GM18861 (cell line): ENCODE measurements at regions not wholly inside any gene's neighbourhood (a gene's known extent, or its start where the extent isn't known, plus 50 kb on each side); places are given as distances from the start of the nearest gene placed in this dataset.
"Not testable (repeated sequence)": the region's sequence is repeated elsewhere in the genome, so short reads cannot be mapped to it uniquely, and the experiment has no call there.

Experiments
- ATAC-seq: cut with Tn5 transposase; IDR thresholded peaks from one replicate; pipeline ENCODE4 v1.9.1; 2021; ENCODE audit not compliant: unreplicated experiment

DNA sequence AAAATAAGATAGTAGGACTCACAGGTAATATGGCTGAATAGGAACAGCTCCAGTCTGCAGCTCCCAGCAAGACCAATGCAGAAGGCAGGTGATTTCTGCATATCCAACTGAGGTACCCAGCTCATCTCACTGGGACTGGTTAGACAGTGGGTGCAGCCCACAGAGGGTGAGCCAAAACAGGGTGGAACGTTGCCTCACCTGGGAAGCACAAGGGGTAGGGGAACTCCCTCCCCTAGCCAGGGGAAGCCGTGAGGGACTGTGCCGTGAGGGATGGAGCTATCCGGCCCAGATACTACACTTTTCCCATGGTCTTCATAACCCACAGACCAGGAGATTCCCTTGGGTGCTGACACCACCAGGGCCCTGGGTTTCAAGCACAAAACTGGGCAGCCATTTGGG, 114.8 kb upstream of the GNAI1 start:
- ATAC-seq, result not testable (repeated sequence)

DNA sequence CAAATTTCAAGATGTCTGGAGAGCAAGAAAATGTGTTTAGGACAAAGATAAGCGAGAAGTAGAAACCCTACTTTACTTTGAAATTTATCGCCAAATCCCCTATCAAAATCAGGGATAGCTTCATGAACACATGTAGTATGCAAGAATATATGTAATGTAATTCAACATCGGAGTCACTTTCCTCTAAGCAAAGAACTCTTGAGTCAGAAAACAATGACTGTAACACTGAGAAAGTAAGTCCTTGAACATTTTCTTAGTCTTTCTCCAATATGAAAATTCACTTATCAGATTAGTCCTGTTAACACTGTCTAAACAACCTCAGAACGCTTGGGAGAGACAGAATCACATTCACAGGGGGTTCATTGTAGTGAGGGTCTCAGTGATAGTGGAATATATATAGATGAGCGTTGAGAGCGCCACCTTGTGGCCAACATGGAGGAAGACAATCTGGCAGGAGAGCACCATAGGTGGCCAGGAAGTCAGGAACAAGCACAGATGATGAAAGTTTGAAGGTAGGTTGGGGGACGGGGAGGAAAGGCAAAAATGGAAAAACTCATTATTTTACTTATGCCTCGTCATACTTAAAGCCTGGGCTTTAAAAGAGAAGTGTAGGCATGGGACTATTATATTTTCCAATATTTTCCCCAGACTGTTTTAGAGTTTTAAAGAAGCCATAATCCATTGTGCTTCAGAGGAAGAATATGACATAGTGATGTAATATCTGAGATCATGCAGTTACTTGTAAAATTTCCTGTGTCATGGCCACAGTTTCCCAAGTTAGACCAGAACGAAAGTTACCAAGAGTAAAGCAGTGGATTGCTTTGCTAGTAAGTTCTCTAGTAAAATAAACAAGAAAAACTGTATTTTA, 115.5 kb upstream of the GNAI1 start:
- peak; percentile 100 for ATAC-seq

DNA sequence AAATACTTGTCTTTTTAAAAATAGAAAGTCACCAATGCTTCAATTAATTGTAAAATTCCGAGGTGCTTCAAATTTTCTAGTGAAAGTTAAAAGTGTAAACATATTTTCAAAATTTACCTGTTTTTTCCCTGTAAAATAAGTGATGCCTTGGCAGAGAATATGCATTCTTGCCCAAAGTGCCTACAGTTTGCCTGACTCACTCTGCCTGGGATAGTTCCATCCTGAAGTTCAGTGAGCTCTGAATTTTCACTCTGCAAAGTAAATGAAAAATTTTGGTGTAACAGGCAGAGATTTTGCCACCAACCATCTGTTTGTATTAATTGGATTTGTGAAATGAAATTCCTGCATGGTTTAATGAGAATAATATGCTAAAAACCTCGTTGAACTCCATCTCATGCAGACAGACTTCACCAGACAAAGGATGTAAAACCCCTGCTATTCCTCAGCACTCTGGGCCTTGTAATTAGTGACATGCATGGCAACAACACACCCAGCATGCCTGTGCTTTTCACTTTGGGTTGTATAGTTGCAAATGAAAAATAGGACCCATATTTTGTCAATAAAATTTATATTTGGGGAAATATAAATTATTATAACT, 117.4 kb upstream of the GNAI1 start:
- no peak for ATAC-seq

DNA sequence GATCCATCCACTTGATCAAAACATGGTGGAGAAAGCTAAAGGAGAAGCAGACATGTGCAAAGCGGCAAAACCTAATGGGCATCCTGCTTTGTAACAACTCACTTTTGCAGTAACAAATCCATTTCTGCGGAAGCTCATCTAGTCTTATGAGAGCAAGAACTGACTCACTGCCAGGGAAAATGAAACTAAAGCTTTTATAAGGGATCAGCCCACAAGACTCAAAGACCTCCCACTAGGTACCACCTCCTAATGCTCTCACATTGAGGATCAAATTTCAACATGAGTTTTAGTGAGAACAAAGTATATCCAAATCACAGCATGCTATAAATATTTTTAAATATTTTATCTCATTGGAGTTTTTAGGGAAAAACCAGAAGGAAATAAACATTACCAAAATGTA, 120.1 kb upstream of the GNAI1 start:
- no peak for ATAC-seq

DNA sequence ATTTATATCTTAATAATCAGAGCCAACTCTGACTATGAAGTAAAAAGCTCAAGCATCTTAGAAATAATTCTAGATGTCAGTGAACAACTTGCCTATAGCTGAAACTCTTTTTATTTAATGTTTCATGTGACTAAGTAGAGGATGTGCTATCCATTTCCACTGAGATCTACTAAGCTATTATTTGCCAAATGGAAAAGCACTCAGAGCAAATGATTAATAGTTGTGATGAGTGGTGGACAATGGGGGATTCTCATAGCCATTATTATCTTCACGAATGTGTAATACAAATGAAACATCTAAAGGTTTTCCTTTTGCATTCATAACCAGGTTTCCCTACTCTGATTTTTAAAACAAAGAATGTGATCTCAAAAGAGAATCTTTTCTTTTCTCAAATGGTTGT, 126.6 kb upstream of the GNAI1 start:
- ATAC-seq, result no peak

DNA sequence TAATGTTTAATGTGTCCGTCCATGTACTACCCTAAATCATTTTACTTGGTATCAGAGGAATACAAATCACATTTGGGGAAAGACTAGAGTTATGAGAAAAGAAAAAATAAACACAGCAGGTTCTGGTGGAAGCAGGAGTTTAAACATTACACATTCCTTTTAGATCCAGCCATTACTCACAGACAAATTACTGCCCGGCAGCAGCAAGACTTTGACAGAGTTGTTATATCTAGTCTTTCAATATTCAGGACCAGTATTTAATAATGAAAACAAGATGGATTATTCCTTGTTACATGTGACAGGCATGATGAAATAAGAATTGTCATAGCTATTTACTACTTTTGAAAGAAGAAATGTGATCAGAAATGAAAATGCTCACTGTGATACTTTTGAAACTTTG, 131.8 kb upstream of the GNAI1 start:
- ATAC-seq, result no peak

DNA sequence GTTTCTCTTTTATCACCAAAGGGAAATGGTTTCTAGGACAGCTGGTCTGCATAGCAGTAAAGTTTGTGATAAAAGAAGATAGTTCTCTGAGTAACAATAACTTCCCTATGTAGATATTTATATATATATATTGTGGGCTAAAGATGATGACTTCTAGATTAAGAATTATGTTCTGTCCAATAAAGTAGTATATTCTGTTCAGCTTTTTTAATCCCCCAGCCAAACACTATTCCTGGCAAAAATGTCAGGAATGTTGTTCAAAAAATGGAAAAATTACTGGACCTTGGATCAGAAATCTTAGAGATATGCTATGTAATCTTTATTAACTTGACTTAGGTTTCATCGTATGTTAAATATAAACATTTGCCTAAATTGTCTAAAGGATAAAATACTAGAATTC, 136.3 kb upstream of the GNAI1 start:
- no peak for ATAC-seq

DNA sequence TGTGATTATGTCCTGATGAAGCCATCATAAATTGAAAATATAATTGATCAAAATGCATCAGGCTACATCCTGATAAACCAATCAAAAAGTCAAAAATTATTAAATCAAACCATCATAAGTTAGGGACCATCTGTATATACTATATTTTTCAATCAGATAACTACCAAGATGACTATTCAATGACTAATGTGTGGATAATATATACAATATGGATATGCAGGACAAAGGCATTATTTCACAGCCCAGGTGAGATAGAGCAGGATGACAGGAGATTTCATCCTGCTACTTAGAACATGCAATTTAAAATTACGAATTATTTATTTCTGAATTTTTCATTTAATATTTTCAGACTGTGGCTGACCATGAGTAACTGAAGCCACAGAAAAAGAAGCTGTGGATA, 137.3 kb upstream of the GNAI1 start:
- no peak for ATAC-seq

DNA sequence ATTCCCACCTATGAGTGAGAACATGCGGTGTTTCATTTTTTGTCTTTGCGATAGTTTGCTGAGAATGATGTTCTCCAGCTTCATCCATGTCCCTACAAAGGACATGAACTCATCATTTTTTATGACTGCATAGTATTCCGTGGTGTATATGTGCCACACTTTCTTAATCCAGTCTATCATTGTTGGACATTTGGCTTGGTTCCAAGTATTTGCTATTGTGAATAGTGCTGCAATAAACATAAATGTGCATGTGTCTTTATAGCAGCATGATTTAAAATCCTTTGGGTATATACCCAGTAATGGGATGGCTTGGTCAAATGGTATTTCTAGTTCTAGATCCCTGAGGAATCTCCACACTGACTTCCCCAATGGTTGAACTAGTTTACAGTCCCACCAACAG, 138.9 kb upstream of the GNAI1 start:
- not testable (repeated sequence) for ATAC-seq

DNA sequence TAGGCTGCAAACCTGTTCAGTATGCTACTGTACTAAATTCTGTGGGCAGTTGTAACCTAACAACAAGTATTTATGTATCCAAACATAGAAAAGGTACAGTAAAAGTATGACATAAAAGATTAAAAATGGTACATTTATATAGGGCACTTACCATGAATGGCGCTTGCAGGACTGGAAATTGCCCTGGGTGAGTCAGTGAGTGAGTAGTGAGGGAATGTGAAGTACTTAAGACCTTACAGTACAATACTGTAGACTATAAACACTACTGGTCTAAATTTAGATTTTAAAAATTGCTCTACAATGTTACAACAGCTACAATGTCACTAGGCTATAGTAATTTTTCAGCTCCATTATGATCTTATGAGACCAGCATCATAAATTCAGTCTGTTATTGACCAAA, 146.0 kb upstream of the GNAI1 start:
- ATAC-seq, result no peak

DNA sequence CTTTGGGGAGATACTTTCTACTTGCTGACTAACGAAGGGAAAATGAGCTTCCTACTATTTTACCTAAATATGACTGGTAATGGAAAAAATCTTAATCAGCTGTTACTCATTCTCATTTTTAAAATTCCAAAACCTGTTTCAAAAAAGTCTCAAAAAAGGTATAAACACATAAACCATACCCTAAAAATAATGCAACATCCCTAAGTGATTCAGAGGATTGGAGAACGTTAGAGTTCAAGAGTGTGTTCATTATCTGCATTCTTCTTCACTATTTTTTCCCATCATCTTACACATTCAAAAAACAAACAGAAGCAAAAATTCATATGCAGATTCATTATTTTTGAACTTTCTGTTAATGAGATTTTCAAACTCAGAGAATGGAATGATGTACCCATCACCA, 150.4 kb upstream of the GNAI1 start:
- no peak for ATAC-seq

DNA sequence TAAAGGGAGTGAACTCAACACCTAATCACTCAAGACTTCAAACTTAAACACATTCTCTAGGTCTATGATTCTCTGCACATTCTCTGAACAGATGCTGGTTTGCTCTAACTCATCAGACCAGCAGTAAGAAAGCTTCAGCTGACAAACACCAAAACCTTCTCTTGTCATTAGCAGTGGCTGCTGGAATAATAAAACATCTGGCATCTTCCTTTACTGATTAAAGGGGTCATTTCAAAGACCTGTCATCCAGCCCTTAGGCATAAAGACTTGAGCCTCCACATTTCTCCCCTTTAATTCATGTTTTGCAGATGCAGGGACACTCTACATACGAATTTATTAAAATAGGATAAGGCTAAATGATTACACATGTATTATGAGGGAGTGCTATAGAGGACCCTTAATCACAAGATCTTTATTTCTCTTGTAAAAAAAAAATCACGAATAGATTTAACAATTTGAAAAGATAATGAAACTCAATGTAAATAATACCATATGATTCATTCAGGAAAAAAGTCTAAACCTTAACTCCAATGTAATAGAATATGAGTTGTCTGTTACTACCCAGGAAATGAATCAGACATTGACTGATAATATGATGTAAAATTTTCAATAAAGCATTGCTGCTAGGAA, 152.4 kb upstream of the GNAI1 start:
- no peak for ATAC-seq

DNA sequence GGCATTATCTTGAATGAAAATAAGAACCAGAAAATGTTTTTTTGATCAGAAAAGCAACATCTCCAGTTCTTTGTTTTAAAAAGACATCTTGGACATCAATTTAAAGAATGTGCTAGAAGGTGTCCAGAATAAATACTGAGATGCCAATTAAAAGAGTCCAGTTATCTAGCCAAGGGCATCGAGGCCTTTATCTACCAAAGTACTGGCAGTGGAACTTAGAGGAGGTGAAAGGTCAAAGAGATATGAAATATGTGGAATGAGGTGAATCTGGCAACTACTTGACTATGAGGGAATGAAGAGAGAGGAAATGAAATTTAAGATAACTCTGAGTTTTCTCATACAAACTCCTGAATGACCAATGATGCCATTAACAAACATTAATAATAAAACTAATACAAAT, 154.3 kb upstream of the GNAI1 start:
- ATAC-seq, result no peak

DNA sequence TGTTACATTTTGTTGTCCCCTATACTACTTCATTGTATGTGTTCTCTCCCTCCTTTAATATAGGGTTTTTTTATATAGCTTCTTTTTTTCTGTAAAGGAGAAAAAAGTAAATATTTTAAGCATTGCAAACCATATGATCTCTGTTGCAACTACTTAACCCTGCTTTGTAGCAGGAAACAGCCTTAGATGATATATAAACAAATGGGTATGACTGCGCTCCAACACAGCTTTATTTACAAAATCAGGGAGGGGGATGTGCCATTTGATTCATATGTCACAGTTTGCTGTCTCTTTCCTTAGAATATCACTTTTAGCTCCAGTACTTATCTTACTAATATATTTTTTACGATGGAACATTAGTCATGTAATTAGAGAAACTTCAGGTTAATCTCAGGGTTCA, 155.2 kb upstream of the GNAI1 start:
- ATAC-seq, result no peak

DNA sequence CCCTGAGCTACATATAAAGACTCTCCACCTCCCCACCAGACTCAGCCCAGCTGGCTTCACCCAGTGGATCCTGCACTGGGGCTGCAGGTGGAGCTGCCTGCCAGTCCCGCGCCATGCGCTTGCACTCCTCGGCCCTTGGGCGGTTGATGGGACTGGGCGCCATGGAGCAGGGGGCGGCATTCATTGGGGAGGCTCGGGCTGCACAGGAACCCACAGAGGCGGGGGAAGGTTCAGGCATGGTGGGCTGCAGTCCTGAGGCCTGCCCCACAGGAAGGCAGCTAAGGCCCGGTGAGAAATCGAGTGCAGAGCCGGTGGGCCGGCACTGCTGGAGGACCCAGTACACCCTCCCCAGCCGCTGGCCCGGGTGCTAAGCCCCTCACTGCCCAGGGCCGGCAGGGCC, 157.2 kb upstream of the GNAI1 start:
- no peak for ATAC-seq

DNA sequence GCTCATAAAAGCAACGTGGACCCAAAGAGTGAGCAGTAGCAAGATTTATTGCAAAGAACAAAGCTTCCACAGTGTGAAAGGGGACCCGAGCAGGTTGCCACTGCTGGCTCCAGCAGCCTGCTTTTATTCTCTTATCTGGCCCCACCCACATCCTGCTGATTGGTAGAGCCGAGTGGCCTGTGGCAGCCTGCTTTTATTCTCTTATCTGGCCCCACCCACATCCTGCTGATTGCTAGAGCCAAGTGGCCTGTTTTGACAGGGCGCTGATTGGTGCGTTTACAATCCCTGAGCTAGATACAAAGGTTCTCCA, 158.0 kb upstream of the GNAI1 start:
- not testable (repeated sequence) for ATAC-seq

DNA sequence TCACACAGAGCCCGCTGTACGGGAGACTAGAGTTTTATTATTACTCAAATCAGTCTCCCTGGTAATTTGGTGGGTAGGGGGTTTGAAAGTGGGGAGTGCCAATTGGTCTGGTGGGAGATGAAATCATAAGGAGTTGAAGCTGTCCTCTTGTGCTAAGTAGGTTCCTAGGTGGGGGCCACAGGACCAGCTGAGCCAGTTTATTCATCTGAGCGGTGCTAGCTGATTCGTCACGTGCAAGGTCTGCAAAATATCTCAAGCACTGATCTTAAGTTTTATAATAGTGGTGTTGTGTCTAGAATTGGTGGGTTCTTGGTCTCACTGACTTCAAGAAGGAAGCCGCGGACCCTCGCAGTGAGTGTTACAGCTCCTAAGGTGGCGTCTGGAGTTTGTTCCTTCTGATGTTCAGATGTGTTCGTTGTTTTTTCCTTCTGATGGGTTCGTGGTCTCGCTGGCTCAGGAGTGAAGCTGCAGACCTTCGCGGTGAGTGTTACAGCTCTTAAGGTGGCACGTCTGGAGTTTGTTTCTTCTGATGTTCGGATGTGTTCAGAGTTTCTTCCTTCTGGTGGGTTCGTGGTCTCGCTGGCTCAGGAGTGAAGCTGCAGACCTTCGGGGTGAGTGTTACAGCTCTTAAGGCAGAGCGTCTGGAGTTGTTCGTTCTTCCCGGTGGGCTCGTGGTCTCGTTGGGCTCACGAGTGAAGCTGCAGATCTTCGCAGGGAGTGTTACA, 158.5 kb upstream of the GNAI1 start:
- ATAC-seq, result not testable (repeated sequence)

DNA sequence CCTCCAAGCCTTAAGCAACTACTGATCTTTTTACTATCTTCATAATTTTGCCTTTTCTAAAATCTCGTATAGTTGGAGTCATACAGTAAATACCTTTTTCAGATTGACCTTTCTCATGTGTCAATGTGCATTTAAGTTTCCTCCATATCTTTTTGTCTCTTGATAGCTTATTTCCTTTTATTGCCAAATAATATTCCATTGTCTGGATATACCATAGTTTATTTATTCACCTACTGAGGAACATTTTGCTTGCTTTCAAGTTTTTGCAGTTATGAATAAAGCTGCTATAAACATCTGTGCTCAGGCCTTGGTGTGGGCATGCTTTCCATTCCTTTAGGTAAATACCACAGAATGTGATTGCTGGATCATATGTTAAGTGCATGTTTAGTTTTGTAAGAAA, 161.2 kb upstream of the GNAI1 start:
- no peak for ATAC-seq

DNA sequence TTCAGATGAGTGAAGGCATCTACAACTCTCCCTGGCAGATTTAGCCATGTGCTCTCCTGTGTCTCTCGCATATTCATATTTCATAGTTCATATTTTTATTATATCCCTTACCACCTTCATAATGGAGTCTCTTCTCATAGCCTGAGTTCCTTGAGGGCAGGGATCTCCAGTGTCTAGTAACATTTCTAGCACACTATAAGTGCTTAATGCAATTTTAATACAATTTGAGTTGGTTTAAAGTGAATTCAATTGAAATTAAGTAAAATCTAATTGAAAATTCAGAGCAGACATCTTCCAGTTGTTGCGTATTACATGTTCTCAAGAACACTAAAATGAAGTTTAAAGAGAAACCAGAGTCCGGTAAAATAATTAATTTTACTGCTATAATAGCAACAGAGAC, 163.6 kb upstream of the GNAI1 start:
- ATAC-seq, result no peak

DNA sequence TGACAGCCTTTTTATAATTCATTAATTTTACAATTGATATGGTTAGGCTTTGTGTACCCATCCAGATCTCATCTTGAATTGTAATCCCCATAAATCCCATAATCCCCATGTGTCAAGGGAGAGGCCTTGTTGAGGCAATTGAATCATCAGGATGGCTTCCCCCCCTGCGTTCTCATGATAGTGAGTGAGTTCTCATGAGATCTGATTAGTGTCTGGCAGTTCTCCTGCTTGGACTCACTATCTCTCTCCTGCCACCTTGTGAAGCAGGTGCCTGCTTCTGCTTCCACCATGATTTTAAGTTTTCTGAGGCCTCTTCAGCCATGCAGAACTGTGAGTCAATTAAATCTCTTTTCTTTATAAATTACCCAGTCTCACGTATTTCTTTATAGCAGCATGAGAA, 165.7 kb upstream of the GNAI1 start:
- ATAC-seq, result no peak

DNA sequence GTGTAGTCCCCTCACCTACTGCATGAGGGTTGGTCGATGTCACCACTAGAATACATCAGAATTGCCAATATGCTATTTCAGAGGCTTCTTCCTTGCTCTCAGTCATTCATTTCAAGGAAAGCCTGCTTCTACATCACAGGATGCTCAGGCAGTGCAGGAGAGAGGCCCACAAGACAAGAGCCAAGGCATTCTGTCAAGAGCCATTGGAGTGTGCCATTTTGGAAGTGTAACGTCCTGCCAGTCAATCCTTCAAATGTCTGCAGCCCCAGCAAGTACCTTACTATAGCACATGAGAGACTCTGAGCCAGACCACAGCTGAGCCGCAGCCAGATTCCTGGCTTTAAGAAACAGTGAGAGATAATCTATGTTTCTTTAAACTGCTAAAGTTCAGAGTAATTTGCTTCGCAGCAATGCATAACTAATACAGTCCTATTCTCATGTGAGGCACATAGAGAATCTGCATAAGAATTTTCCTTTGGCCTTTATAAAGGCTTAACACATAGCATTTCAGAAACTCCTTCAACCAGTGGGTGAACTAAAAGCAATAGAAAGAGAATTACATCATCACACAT, 166.5 kb upstream of the GNAI1 start:
- ATAC-seq, result no peak

DNA sequence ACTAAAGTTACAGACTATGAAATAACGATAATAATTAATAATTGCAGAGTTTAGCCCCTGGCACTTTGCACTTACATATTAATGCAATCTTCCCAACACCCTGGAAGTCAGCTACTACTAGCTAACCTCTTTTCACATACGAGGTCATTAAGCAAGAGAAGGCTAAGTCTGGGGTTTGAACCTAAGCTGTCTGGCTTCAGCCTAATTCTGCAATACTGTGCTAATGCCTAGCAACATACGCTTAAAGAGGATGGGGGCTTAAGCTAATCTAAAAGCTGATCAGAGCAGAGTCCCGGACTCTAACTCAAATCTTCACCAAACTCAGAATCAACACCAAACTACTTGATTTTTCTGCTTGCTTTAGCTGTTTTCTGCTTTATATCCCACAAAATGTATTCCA, 168.7 kb upstream of the GNAI1 start:
- ATAC-seq, result no peak
